ENCODE measurements at regions not wholly inside any gene's neighbourhood (a gene's known extent, or its start where the extent isn't known, plus 50 kb on each side); places are given as distances from the start of the nearest gene placed in this dataset.

DNA sequence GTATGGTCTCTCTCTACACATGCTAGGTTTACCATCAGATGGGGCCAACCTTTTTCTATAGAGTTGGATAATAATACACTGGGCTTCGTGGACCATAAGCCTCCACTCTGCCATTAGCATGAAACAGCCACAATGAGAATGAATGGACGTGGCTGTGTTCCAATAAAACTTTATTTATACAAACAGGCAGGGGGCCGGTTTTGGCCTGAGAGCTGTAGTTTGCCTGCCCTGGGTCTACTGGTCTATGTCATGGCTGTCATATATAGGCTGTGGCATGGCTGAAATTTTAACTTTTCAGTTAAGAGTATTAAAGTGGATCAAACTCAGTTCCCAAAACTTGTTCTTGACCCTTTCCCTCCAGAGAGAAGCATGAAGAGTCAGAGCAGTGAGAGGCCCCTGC is 120.3 kb upstream of the MYL2 start:
- no peak for DNase-seq (ENCODE audit: low read depth)

DNA sequence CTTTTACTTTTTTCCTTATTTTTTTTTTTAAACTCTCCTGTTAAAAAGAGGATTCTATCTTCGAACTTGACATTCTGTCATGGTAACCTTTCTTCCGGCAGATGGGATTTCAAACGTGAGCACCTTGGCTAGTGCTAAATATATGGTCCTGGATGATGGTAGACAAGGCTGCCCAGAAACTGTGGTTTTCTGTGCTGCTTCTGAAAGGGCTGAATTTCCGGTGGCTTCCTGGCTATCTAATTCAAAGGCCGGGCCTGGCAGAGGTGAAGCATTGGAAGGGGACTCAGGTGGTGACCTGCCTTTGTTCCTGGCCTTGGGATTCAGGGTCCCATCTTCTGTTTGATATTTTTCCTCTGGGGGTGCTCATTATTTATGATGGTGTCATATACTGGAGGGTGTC is 118.6 kb upstream of the MYL2 start:
- DNase-seq (ENCODE audit: low read depth), result no peak

DNA sequence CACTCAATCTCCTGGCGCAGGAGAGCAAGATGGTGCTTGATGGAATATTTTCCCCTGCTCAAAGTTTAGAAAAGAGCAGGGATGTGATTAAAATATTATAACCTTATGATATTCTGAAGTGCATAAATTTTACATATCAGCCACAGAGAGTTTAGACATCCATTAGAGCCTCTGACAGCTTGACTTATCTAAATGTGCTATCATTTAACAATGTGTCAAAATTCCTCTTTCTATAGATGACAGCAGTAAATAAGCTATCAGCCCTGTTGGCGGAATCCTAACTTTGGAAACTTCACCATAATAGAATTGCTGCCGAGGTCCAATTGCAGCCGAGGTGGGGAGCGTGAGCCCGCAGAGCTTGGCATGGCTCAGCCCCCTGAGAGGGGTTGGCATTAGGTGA is 117.7 kb upstream of the MYL2 start:
- no peak for DNase-seq (ENCODE audit: low read depth)

DNA sequence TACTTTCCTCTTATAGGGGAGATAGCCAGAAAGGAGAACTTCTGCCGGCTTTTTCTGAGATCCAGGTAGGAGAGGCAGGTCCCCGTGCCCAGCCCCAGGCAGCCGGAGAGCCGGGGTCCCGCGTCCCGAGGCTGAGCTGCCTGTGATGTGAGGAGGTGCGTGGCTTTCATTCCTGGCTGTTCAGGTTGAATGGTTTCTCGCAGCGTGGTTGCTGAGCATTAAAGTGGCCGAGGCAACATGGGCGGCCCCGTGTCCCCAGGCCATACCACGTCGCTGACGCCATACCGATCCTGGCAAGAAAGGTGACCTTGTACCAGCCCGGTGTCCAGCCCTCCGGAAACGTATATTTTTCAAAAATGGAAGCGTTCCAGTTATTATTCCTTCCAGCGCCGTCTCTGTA is 116.7 kb upstream of the MYL2 start:
- DNase-seq (ENCODE audit: low read depth), result no peak

DNA sequence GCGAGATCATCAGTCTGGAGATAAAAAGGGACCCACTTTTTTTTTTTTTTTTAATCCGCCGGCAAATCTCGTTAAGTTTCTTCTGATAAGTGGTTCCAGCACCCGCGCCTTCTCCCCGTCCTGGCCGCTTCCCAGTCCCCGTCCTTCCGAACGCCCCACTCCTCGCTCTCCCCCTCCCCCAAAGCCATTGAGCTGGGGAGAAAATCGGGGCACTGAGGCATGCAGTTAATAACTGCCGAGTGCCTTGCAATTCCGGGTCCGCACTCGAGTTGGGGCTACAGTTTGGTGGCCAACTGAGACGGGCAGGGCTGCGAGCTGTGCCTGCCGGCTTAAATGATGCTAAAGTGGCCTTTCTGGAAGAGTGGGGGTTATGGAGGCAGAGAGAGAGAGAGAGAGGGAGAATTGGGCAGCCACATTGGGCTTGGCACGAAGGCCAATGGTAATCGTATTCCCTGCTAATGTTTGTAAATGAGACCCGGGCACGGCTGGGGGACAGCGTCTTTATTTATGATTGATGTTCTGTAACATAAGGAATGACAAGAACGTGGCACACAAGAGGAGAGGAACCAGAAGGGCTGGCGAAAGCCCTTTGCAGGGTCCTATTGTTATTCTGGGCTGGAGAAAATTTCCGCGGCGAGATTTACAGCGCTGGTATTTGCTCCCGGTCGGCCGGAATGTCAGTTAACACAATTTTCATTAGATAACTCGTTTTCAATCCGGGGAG is 115.4 kb upstream of the MYL2 start:
- no peak for DNase-seq (ENCODE audit: low read depth)

DNA sequence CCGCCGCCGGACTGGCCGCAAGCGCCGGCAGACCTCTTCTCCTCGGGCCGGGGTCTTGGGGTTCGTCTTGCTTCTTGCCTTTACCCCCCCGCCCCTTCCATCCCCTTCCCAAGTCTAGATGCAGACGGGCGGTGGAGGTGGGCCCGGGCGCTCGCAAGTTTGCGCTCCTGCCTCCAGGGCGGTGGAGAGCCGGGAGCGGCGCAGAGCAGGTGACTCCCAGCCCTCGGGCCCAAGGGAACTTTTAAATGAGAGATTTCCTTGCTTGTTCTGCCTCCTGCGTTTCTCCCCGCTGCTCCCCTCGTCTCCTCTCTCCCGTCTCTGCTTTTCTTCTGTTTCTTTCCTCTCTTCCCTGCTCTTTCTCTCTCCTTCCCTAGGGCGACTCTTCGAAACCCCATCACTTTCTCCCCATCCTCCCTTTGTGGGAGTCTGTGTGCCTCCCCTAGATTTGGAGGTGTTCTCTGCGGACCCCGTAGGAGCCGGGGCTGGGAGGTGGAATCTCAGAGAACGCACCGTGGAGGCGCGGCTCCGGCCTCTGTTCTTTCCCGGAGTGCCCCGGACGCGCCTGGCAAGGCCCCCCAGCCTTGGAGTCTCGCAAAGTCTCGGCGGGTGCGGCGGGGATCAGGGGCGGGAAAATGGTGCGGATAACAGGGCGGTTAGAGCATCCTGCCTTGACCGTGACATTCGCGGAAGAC is 114.7 kb upstream of the MYL2 start:
- DNase-seq (ENCODE audit: low read depth), result no peak

DNA sequence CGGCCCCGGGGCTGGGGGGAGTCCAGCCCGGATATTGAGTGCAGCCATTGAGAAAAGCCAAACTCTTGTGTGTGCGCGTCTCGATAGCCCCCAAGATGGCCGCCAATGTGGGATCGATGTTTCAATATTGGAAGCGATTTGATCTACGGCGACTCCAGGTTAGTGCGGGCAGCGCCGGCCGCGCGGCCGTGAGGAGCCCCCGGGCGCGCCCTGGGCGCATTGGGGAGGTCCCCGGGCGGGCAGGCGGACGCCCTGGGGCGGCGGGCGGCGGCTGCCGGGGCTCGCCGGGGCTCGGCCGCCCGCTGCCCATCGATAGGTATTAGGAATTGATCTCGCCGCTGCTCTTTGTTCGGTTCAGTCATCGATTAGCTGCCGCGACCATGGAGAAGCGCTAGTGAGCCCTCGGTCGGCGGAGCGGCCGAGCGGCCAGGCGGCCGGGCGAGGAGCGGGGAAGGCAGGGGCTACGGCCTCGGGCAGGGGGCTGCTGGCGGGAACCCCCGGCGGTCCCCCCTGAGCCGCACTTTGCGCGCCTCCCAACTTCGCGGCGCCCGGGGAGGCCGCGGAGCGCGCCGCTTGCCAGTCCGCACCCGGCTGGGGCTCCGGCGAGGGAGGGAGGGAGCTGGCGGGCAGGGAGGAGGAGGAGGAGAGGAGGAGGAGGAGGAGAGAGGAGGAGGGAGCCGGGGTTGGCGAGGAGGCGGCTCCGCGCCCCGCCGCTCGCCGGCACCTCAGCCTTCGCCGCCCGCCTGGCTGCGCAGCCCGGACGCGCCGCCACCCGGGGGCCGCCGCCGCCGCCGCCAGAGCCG is 113.9 kb upstream of the MYL2 start, which contains the start of gene CUX2:
CUX2 (plus strand) TSS at position 83 of the 803 bp plus-strand sequence.
- DNase-seq (ENCODE audit: low read depth), result no peak

DNA sequence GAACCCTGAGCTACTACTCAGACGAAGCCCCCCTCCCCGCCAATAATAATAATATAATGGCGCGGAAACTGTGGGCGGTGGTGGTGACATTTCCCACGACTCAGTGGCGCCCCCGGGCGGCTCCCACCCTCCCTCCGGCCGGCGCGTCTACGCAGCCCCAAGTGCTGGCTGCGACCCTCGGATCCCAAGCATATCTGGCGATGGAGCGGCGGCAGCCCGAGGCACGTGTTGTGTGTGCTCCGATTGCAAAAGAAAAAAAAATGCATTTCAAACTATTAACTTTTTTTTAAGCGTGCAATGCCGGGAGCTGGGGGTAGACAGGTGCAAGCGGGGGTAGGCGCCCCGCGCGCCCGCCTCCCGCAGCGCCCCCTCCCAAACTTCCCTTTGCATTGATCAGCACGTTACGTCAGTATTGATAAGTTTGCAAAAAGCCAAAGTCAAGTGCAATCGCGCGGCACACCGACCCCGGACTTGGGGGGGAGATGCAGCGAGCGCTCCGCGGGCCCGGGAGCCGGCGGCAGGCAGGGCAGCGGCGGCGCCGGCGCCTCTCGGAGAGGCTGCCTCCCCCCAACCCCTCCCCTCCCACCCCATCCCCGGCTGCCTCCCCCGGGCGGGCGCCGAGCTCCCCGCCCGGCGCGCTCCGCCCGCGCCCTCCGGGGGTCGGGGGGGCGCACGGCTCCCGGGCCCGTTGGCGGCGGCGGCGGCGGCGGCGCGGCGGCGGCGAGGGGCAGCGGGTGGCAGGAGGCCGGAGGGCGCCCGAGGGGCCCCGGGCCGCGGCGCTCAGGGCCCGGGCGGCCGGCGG is 113.1 kb upstream of the MYL2 start:
- DNase-seq (ENCODE audit: low read depth), result no peak

DNA sequence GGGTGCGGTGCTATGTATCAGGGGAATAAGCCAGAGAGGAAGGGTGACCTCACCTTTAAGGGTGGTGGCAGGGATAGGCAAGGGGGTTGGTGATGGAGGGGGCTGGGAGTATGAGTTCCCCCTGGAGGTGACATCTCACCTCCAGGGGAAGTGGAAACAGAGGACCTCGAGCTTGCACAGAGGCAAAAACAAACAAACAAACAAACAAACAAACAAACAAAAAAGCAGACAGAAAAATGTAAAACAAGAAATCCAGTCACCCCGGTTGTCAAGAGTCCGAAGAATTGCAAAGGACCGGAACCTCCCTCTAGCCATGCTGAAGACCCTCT is 112.2 kb upstream of the MYL2 start:
- DNase-seq (ENCODE audit: low read depth), result no peak

DNA sequence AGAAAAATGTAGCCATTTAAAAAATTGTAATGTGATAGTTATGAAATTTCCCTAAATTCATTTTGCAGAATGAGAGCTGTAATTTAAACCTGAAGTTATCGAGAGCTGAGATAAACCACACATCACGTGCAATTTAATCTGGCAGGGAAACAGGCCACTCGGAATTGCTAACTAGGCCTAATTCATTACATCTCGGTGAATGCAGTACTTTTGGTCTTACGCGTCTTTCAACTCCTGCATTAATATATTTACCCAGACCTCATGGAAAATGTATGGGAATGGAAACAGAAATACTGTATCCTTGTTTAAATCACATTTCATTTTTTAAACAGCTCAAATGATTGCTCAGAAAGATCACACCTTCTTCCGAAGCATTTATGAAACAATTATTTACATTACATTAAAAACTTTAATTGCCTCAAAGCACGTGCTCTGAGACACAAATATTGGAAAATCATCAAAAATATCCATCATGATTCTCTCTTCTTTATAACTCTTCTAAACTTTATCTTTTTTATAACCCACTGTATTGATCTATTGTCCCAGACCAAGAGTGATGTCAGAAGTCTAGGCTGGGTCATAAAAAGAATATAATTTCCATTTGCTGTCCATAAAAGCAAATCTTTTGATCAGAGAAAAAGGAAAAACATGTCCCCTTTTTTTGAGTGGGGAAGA is 111.7 kb upstream of the MYL2 start:
- DNase-seq (ENCODE audit: low read depth), result no peak

DNA sequence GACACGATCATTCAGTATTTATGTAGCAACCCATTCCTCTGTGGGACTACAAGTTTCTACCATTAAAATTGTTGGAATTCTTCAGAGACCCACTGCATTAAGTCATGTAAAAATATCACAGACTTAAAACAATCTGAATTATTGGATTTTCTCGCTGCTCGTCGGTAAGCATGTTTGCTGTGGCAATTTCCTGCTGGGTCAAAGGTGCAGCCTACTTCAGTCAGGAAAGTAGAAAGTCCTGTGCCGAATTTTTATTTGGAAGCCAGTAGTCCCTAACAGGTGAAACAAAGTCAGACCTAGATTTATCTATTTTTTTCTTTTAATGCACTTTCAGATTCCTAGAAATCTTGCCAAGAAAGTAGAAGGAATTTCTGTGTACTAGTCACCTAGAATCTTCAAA is 110.4 kb upstream of the MYL2 start:
- DNase-seq (ENCODE audit: low read depth), result no peak

DNA sequence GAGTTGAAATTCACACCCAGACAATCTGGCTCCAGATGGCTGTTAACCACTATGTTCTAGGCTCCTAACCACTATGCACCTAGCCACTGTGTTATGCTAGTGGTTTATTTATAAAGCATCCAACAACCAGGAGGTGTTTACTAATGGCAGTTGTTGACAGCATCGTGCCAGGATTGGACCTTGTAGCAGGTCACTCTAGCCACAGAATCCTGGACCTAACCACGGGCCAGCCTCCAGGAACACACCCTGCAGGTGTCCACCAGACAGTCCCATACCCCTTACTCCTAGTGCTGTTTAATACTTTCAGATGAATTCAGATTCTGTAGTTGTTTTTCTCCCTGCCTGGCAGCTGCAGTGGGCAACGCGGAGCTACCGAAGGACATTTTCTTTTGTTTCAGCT is 109.4 kb upstream of the MYL2 start:
- DNase-seq (ENCODE audit: low read depth), result no peak

DNA sequence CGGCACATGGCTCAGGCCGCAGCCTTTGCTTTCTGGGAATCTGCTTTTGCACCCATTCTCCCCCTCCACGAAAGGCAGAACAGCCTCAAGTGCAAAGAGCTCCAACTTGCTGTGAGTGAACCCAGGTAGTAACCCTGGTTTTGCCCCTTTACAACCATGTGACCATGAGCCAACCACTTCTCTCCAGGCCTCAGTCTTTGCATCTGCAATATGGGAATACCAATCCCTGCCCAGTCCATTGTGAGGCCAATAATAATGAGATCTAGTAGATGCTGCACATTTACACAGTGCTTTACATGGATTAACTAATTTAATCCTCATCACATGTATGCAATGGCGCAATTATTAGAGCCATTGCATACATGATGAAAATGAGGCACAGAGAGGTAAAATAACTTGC is 108.9 kb upstream of the MYL2 start:
- DNase-seq (ENCODE audit: low read depth), result no peak

DNA sequence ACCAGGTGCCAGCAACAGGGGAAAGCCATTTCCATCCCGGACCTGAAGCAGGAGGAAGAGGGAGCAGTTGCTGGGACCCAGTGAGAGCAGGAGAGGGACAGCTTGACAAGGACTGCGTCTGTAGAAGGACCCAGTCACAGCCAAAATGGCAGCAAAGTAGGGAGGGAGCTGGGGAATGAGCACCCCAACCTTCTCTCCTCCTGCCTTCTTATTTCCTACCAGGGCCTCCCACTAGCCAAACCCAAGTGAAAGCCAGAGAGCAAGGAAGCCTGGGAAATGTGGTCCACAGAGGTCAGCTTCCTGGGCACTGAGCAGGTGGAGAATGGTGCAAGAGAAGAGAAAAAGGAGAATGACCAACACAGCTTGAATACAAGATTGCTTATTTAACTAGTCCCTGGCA is 108.5 kb upstream of the MYL2 start:
- no peak for DNase-seq (ENCODE audit: low read depth)

DNA sequence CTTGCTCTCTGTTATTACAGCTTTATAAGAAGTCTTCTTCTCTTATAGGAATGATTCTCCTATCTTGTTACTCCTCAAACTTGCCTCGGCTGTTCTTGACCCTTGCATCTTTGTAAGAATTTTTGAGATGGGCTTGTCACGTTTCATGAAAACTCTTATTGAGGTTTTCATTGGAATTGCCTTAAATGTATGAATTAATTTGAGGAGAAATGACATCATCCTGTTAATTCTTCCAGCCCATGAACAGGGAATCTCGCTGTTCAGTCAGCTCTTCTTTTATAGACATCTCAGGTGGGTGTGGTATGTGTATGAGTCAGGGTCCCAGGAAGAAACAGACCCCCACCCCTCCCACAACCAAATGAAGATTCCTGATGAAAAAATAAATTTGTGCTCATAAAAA is 107.1 kb upstream of the MYL2 start:
- DNase-seq (ENCODE audit: low read depth), result no peak

DNA sequence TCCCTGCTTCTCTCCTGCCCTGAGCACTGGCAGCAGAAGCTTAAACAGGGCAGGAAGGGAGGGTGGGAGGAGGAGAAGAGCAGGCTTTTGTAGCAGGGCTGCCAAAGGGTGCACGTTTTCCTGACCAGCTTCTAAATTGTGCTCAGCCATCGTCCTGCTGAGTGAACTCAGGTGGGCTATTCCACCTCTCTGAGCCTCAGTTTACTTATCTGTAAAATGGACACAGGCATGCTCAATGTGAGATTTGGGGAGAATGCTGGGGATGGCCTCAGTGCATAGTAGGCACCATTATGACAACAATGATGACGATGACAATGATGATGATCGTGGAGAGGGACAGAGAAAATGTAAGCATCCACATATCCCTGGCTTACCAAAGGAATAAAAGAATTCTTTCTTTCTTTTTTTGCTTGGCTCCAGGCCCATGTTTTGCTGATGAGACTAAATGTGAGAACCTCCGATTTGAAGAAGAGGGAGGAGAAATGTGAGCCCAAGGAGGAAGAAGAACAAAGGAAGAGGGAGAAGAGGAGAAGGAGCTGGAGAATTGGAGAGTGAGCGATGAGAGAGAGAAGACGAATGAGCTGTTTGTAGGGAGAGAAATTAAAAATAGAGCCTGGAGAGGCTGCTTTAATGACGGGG is 105.5 kb upstream of the MYL2 start:
- DNase-seq (ENCODE audit: low read depth), result no peak

DNA sequence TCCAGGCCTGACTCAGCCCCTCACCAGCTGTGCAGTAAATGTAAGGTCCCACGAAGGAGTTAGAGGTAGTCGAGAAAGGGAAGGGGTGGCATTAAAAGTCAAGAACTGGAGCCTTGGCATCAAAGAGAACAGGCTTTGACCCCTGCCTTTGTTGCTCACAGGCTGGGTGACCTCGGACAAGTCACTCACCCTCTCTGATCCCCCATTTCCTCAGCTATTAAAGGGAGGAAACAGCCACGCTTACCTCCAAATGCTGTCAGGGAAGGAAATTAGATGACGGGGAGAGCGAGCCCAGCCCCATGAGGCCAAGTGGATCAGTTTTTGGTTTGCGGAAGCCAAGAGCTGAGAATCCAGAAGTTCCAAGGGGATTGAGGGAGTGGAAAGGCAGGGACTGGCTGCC is 104.9 kb upstream of the MYL2 start:
- no peak for DNase-seq (ENCODE audit: low read depth)

DNA sequence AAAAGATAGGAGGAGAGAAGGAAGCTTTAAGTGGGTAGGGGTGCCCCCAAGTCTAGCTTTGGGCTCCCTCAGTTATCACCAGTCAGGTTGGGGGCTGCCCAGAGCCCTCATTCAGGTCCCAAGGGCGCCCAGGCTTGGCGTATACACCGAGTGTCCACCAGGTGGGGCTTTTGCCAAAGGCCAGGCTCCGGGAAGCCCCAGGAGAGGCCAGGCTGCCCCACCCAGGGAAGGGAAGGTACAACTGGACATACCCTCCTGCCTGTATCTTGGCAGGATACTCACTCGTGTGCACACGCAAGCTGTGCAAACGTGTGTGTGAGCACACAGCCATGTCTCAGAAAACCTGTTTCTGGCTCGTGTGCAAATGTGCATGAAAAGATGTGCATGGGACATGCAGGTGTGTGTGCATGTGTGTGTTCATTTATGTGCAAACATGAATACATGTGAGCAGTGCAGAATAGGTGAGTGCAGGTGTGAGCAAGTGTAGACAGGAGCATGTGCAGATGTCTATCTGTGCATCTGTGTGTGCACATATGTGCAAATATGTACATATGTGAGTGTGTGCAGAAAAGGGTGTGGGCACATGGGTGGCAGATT is 103.9 kb upstream of the MYL2 start:
- peak; percentile 25 for DNase-seq (ENCODE audit: low read depth)

DNA sequence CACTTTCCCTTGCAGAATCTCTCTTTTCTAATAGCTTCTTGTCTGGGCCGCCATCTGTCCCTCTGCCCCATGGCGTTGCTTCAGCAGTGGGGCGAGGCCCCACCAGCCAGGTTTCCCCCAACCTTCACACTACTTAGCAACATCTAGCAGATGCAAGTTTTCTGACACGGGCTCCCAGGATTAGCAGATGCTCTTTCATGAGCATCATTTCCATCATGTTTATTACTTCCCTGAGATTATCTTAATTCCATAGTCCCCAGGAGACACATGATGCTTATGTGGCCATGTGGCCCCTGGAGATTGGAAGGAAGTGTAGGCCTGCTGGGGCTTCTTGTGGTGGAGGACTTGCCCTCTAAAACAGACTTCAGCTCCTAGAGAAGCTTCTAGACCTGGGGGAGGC is 102.0 kb upstream of the MYL2 start:
- no peak for DNase-seq (ENCODE audit: low read depth)

DNA sequence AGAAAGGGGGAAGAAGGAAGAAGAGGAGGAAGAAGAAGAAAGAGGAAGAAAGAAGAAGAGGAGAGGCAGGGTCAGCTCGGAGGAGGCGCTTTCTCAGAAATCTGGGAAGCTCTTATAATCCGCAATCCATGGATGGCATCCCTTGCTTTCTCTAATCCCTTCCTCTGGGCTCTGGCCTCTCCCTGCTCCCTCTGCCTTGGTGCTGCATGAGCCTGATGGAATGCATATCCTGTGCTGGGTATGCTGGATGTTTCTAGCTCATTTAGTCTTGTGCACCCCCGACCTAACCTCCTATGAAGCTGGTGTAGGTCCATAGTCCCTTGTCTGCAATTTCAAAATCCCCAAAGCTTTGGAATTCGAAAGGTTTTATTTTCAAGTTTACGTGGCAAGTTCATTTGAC is 94.2 kb upstream of the MYL2 start:
- DNase-seq (ENCODE audit: low read depth), result no peak

DNA sequence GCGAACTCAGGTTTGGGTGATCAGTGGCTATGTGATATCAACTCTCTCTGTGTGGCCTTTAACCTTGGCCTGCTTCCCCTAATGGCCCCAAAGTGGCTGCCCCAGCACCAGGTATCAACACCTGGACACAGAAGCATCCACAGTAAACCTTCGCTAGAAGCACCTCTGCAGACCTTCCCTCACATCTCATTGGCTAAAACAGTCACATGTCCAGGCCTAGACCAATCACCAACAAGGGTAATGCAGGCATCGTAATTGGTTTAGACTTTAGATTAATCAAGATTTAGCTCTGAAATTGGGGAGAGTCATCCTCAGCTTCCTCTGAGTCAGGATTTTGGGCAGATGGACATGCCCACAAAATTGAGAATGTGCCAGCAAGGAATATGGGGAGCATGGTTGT is 92.5 kb upstream of the MYL2 start:
- DNase-seq (ENCODE audit: low read depth), result no peak

Data from RPMI7951 (cell line).